H1 (cell line): ENCODE measurements at regions not wholly inside any gene's neighbourhood (a gene's known extent, or its start where the extent isn't known, plus 50 kb on each side); places are given as distances from the start of the nearest gene placed in this dataset.

Experiments used
- CTCF ChIA-PET: fragments of 300-600 bp; sonication (Branson Sonifier 250); formaldehyde crosslinking; loops from one replicate; lab custom pipeline; 2021; ENCODE audit not compliant: partially characterized antibody; lab: Charles Lee
- POLR2A ChIA-PET: fragments of 300-600 bp; sonication (Branson Sonifier 250); formaldehyde crosslinking; loops from one replicate; lab custom pipeline; 2021; ENCODE audit warnings: inconsistent platforms; ENCODE audit not compliant: partially characterized antibody; lab: Charles Lee
- DNase-seq, 2 experiments: peaks; one replicate each; pipeline versions ENCODE4 v3.0.0 to v3.0.0-alpha.2; 2010 to 2022; ENCODE audit warnings: low spot score in 2 of 2, low read depth in 1 of 2, mixed read lengths in 1 of 2
- FAIRE-seq: peaks from 2 replicates; lab custom pipeline; 2011; peaks lifted over from hg19 to GRCh38; lab: Jason Lieb, UNC
- H2AFZ ChIP-seq: 2 replicates; pipeline ENCODE4 v1.8.1; 2012; ENCODE audit warnings: low read length, inconsistent platforms
- H2AK5ac ChIP-seq: 2 replicates; pipeline ENCODE4 v1.6.1; 2013; ENCODE audit warnings: low read depth, low read length
- H2BK120ac ChIP-seq: replicated peaks from 2 replicates; pipeline ENCODE3; 2013; ENCODE audit warnings: low read depth, low read length, inconsistent platforms
- H2BK12ac ChIP-seq: 2 replicates; pipeline ENCODE4 v1.6.1; 2013; ENCODE audit warnings: low read depth, low read length
- H2BK15ac ChIP-seq: 2 replicates; pipeline ENCODE4 v1.6.1; 2013; ENCODE audit warnings: low read length
- H2BK20ac ChIP-seq: 2 replicates; pipeline ENCODE4 v1.6.1; 2013; ENCODE audit warnings: low read length
- H2BK5ac ChIP-seq: 2 replicates; pipeline ENCODE4 v1.6.1; 2013; ENCODE audit warnings: low read depth, low read length
- H3K14ac ChIP-seq: 2 replicates; pipeline ENCODE4 v1.6.1; 2013; ENCODE audit warnings: inconsistent platforms; ENCODE audit not compliant: insufficient read length
- H3K18ac ChIP-seq: 2 replicates; pipeline ENCODE4 v1.6.1; 2013; ENCODE audit warnings: low read length; ENCODE audit errors: extremely low read depth
- H3K23ac ChIP-seq: 2 replicates; pipeline ENCODE4 v1.6.1; 2013; ENCODE audit warnings: inconsistent platforms; ENCODE audit not compliant: insufficient read length
- H3K23me2 ChIP-seq: 2 replicates; pipeline ENCODE4 v1.6.1; 2013; ENCODE audit warnings: low read depth, low read length
- H3K27ac ChIP-seq: 2 replicates; pipeline ENCODE4 v1.6.1; 2011; ENCODE audit warnings: low read depth, low read length, inconsistent platforms
- H3K27me3 ChIP-seq, 4 experiments: replicated peaks in 1 of 4; 1 replicate in 1 of 4; 2 replicates in 3 of 4; pipeline versions ENCODE4 v1.6.1 to v1.8.1; 2011 to 2013; ENCODE audit warnings: low read length in 3 of 4, mild to moderate bottlenecking in 3 of 4, inconsistent platforms in 2 of 4, mixed read lengths in 2 of 4, moderate library complexity in 1 of 4; ENCODE audit not compliant: control insufficient read depth in 3 of 4, insufficient read depth in 3 of 4; ENCODE audit errors: extremely low read depth in 1 of 4
- H3K36me3 ChIP-seq, 4 experiments: 2 replicates each; pipeline versions ENCODE4 v1.6.1 to v1.8.1; 2011 to 2013; ENCODE audit warnings: mild to moderate bottlenecking in 4 of 4, low read length in 3 of 4, moderate library complexity in 2 of 4, control low read depth in 1 of 4, inconsistent platforms in 1 of 4; ENCODE audit not compliant: insufficient read depth in 4 of 4, control insufficient read depth in 2 of 4
- H3K4ac ChIP-seq: replicated peaks from 2 replicates; pipeline ENCODE3; 2013; ENCODE audit warnings: low read length, low read depth, mixed read lengths, inconsistent platforms; ENCODE audit not compliant: insufficient read length
- H3K4me1 ChIP-seq, 4 experiments: replicated peaks in 1 of 4; 1 replicate in 1 of 4; 2 replicates in 3 of 4; pipeline versions ENCODE4 v1.6.1 to v1.8.1; 2011 to 2013; ENCODE audit warnings: low read length in 3 of 4, inconsistent platforms in 2 of 4, mixed read lengths in 1 of 4; ENCODE audit not compliant: insufficient read depth in 4 of 4, control insufficient read depth in 3 of 4
- H3K4me2 ChIP-seq, 2 experiments: 2 replicates each; pipeline versions ENCODE4 v1.6.1 to v1.8.1; 2011 to 2013; ENCODE audit warnings: low read depth in 2 of 2, low read length in 2 of 2, control low read depth in 1 of 2, inconsistent platforms in 1 of 2, mild to moderate bottlenecking in 1 of 2; ENCODE audit not compliant: insufficient read depth in 1 of 2
- H3K4me3 ChIP-seq, 4 experiments: fragments of 200-600, 300-600 bp in 1 of 4; sonication (generic), shearing (Covaris generic), sonication (Bioruptor Twin) in 1 of 4; 2 replicates each; pipeline versions ENCODE4 v1.5.1 to v1.8.1; 2011 to 2016; ENCODE audit warnings: low read length in 4 of 4, low read depth in 3 of 4, control low read depth in 2 of 4, inconsistent platforms in 2 of 4, mild to moderate bottlenecking in 2 of 4, mixed read lengths in 1 of 4, moderate library complexity in 1 of 4; ENCODE audit not compliant: insufficient read depth in 2 of 4; ENCODE audit errors: extremely low read depth in 1 of 4
- H3K56ac ChIP-seq: replicated peaks from 2 replicates; pipeline ENCODE3; 2013; ENCODE audit warnings: low read depth, mild to moderate bottlenecking, mixed read lengths, low read length, inconsistent platforms; ENCODE audit not compliant: insufficient read length
- H3K79me1 ChIP-seq: 2 replicates; pipeline ENCODE4 v1.6.1; 2013; ENCODE audit warnings: low read depth, low read length, control low read depth
- H3K79me2 ChIP-seq, 2 experiments: 2 replicates each; pipeline versions ENCODE4 v1.6.1 to v1.8.1; 2012 to 2013; ENCODE audit warnings: low read length in 2 of 2, mild to moderate bottlenecking in 2 of 2, inconsistent platforms in 1 of 2; ENCODE audit not compliant: insufficient read depth in 2 of 2, control insufficient read depth in 1 of 2
- H3K9ac ChIP-seq, 4 experiments: replicated peaks in 1 of 4; 1 replicate in 1 of 4; 2 replicates in 3 of 4; pipeline versions ENCODE4 v1.6.1 to v1.8.1; 2011 to 2013; ENCODE audit warnings: low read depth in 3 of 4, low read length in 3 of 4, control low read depth in 2 of 4, mild to moderate bottlenecking in 2 of 4, moderate library complexity in 2 of 4, inconsistent platforms in 1 of 4; ENCODE audit errors: extremely low read depth in 1 of 4
- H3K9me3 ChIP-seq, 2 experiments: 2 replicates each; pipeline versions ENCODE4 v1.6.1 to v1.8.1; 2012 to 2013; ENCODE audit warnings: mild to moderate bottlenecking in 2 of 2, moderate library complexity in 2 of 2, control low read depth in 1 of 2, inconsistent platforms in 1 of 2, low read depth in 1 of 2, low read length in 1 of 2, mixed read lengths in 1 of 2; ENCODE audit not compliant: insufficient read depth in 2 of 2
- H4K20me1 ChIP-seq, 2 experiments: replicated peaks in 1 of 2; 2 replicates each; pipeline versions ENCODE3 to v1.8.1; 2011 to 2013; ENCODE audit warnings: inconsistent platforms in 2 of 2, low read length in 2 of 2, mild to moderate bottlenecking in 1 of 2; ENCODE audit not compliant: insufficient read depth in 2 of 2, control insufficient read depth in 1 of 2
- H4K5ac ChIP-seq: 2 replicates; pipeline ENCODE4 v1.6.1; 2013; ENCODE audit warnings: low read length, low read depth, mixed read lengths, inconsistent platforms; ENCODE audit not compliant: insufficient read length
- H4K8ac ChIP-seq: 2 replicates; pipeline ENCODE4 v1.8.0; 2013; ENCODE audit warnings: mild to moderate bottlenecking, moderate library complexity, low read length, inconsistent platforms; ENCODE audit not compliant: insufficient read depth; ENCODE audit errors: extremely low read depth
- H4K91ac ChIP-seq: replicated peaks from 2 replicates; pipeline ENCODE3; 2013; ENCODE audit warnings: low read length, mixed read lengths, inconsistent platforms; ENCODE audit not compliant: insufficient read length
- RAD21 ChIP-seq, 2 experiments: IDR thresholded peaks in 1 of 2; conservative IDR thresholded peaks in 1 of 2; 2 replicates each; pipeline ENCODE4 v1.6.1; 2011; ENCODE audit warnings: low read depth in 2 of 2, low read length in 2 of 2, improper control_type of control experiment in 1 of 2, inconsistent platforms in 1 of 2, mild to moderate bottlenecking in 1 of 2, moderate library complexity in 1 of 2
- RBBP5 ChIP-seq: IDR thresholded peaks from 2 replicates; pipeline ENCODE4 v1.7.1; 2012; ENCODE audit warnings: low read depth, mild to moderate bottlenecking, inconsistent platforms, low read length, moderate library complexity, borderline replicate concordance
- WGBS, 2 experiments: shearing (Covaris generic) in 1 of 2; methylation state at CpG; one replicate each; pipeline versions ENCODE4 v1.1.6 to v1.1.7; 2013 to 2015; ENCODE audit warnings: low lambda C conversion rate in 2 of 2, mixed read lengths in 2 of 2, inconsistent platforms in 1 of 2, low coverage in 1 of 2, missing lambda C conversion rate in 1 of 2; ENCODE audit not compliant: insufficient replicate concordance in 2 of 2, insufficient coverage in 1 of 2, insufficient read length in 1 of 2; ENCODE audit errors: extremely low coverage in 1 of 2, missing lambda C conversion rate in 1 of 2; 5-methylcytosine and 5-hydroxymethylcytosine counted together

GRCh38 chrX:148134578-148134977 is 153.4 kb downstream of the FMR1NB start:
- H2BK12ac ChIP-seq, result no peak overlapping the region
- POLR2A ChIA-PET, result no interaction called here
- no peak for FAIRE-seq
- WGBS, 2 experiments, result 64% methylated on average over 1 of the region's 1 CpG; no CpG with 5 or more reads in 1 of the 2 experiments
- no peak overlapping the region for H2BK120ac ChIP-seq
- no peak overlapping the region for H3K27ac ChIP-seq
- H3K23ac ChIP-seq, result no peak overlapping the region
- H4K91ac ChIP-seq, result no peak overlapping the region
- no peaks in the 10 kb centered on the region for H3K27me3 ChIP-seq
- H2BK15ac ChIP-seq, result no peak overlapping the region
- no peak overlapping the region for H2BK5ac ChIP-seq
- no peak overlapping the region for H3K4me3 ChIP-seq
- H3K4ac ChIP-seq, result no peak overlapping the region
- H3K4me1 ChIP-seq, result no peaks in the 10 kb centered on the region
- H3K9me3 ChIP-seq, result no peaks in the 10 kb centered on the region
- no peaks in the 10 kb centered on the region for H3K36me3 ChIP-seq
- no peaks in the 10 kb centered on the region for H3K79me1 ChIP-seq
- H3K9ac ChIP-seq, result no peak overlapping the region
- H3K18ac ChIP-seq, result no peak overlapping the region
- H4K5ac ChIP-seq, result no peak overlapping the region
- H3K79me2 ChIP-seq, result no peaks in the 10 kb centered on the region
- no peaks in the 10 kb centered on the region for H3K23me2 ChIP-seq
- no peak for DNase-seq
- CTCF ChIA-PET, result interaction anchor here (0.6 to 0.8 kb wide), 2 partner anchors 16 to 732 kb away, joined by 3 read pairs; no protein-coding TSS in a partner anchor
- no peak overlapping the region for H3K56ac ChIP-seq
- no peak overlapping the region for H3K4me2 ChIP-seq
- H2BK20ac ChIP-seq, result no peak overlapping the region
- no peak overlapping the region for H3K14ac ChIP-seq
- no peak overlapping the region for H2AFZ ChIP-seq
- no peak overlapping the region for H4K8ac ChIP-seq
- no peak overlapping the region for H2AK5ac ChIP-seq
- no peak for TF ChIP-seq RBBP5
- 0 out of 4 replicates have a peak, but pooled peaks of 1 of the 2 experiments have one; percentile 9 for TF ChIP-seq RAD21 (IDR thresholded peaks at IDR 0.05 in 1 of 2, conservative IDR thresholded peaks at IDR 0.05 in 1 of 2; ENCODE audit: low read depth in 2 of 2, low read length in 2 of 2)
- H4K20me1 ChIP-seq, result no peaks in the 10 kb centered on the region
